ENCODE measurements at regions not wholly inside any gene's neighbourhood (a gene's known extent, or its start where the extent isn't known, plus 50 kb on each side); places are given as distances from the start of the nearest gene placed in this dataset.

GRCh38 chr10:21449288-21449966, 76.1 kb downstream of the SKIDA1 start:
- H3K14ac ChIP-seq (ENCODE audit: insufficient read length) = no peak overlapping the region
- no peak overlapping the region for H3K4ac ChIP-seq (replicated peaks; ENCODE audit: insufficient read length, low read depth, low read length)
- no peak overlapping the region for H2BK20ac ChIP-seq (ENCODE audit: low read length)
- no peak overlapping the region for H2BK15ac ChIP-seq (ENCODE audit: low read length)
- no peaks in the 10 kb centered on the region for H3K23me2 ChIP-seq (ENCODE audit: low read depth, low read length)
- no peak overlapping the region for H4K8ac ChIP-seq (ENCODE audit: extremely low read depth, insufficient read depth, low read length)
- no peak overlapping the region for H2BK5ac ChIP-seq (ENCODE audit: low read depth, low read length)
- POLR2A ChIA-PET (ENCODE audit: partially characterized antibody) = no interaction called here
- FAIRE-seq (no peak), DNase-seq (ENCODE audit: low read depth in 1 of 2, low spot score in 2 of 2) (no peak)
- H3K9ac ChIP-seq (replicated peaks in 1 of 4; ENCODE audit: extremely low read depth in 1 of 4, low read depth in 3 of 4, low read length in 3 of 4) = no peak overlapping the region
- H3K4me3 ChIP-seq (ENCODE audit: extremely low read depth in 1 of 4, insufficient read depth in 2 of 4, low read depth in 3 of 4, low read length in 4 of 4) = no peak overlapping the region
- H3K4me2 ChIP-seq (ENCODE audit: insufficient read depth in 1 of 2, low read depth in 2 of 2, low read length in 2 of 2) = no peak overlapping the region
- no peaks in the 10 kb centered on the region for H3K9me3 ChIP-seq (ENCODE audit: insufficient read depth in 2 of 2, low read depth in 1 of 2, low read length in 1 of 2)
- no peak overlapping the region for H4K5ac ChIP-seq (ENCODE audit: insufficient read length, low read depth, low read length)
- CTCF ChIA-PET (ENCODE audit: partially characterized antibody) = interaction anchor here (0.8 kb wide), 1 partner anchor 18 kb away, joined by 3 read pairs; no protein-coding TSS in a partner anchor
- no peak overlapping the region for H2BK12ac ChIP-seq (ENCODE audit: low read depth, low read length)
- H3K79me1 ChIP-seq (ENCODE audit: low read depth, low read length) = no peaks in the 10 kb centered on the region
- H3K18ac ChIP-seq (ENCODE audit: extremely low read depth, low read length) = no peak overlapping the region; the same call in 1 of the 2 replicates
- H3K4me1 ChIP-seq (replicated peaks in 1 of 4; ENCODE audit: control insufficient read depth in 3 of 4, insufficient read depth in 4 of 4, low read length in 3 of 4) = no peaks in the 10 kb centered on the region; a peak in 2 of 7 replicates
- no peaks in the 10 kb centered on the region for H3K27me3 ChIP-seq (replicated peaks in 1 of 4; ENCODE audit: control insufficient read depth in 3 of 4, extremely low read depth in 1 of 4, insufficient read depth in 3 of 4, low read length in 3 of 4)
- no peaks in the 10 kb centered on the region for H4K20me1 ChIP-seq (replicated peaks in 1 of 2; ENCODE audit: control insufficient read depth in 1 of 2, insufficient read depth in 2 of 2, low read length in 2 of 2)
- 85% methylated on average over 8 of the region's 8 CpGs; no CpG with 5 or more reads in 1 of the 2 experiments for WGBS, 2 experiments (ENCODE audit: extremely low coverage in 1 of 2, insufficient coverage in 1 of 2, insufficient read length in 1 of 2, insufficient replicate concordance in 2 of 2, low coverage in 1 of 2, low lambda C conversion rate in 2 of 2, missing lambda C conversion rate in 1 of 2)
- H4K91ac ChIP-seq (replicated peaks; ENCODE audit: insufficient read length, low read length) = no peak overlapping the region
- no peak for TF ChIP-seq HDAC2 (IDR thresholded peaks at IDR 0.05; ENCODE audit: borderline replicate concordance in 1 of 2, low read depth in 2 of 2, low read length in 2 of 2)
- TF ChIP-seq SIRT6 (IDR thresholded peaks at IDR 0.05; ENCODE audit: low read length) = no peak
- no peak for TF ChIP-seq EP300 (IDR thresholded peaks at IDR 0.05; ENCODE audit: borderline replicate concordance in 1 of 2, low read depth in 2 of 2, low read length in 2 of 2)
- no peak overlapping the region for H3K23ac ChIP-seq (ENCODE audit: insufficient read length)
- H3K56ac ChIP-seq (replicated peaks; ENCODE audit: insufficient read length, low read depth, low read length) = no peak overlapping the region
- H2BK120ac ChIP-seq (replicated peaks; ENCODE audit: low read depth, low read length) = no peak overlapping the region
- H3K79me2 ChIP-seq (ENCODE audit: control insufficient read depth in 1 of 2, insufficient read depth in 2 of 2, low read length in 2 of 2) = no peaks in the 10 kb centered on the region
- H3K36me3 ChIP-seq (ENCODE audit: control insufficient read depth in 2 of 4, insufficient read depth in 4 of 4, low read length in 3 of 4) = no peaks in the 10 kb centered on the region
- no peak overlapping the region for H3K27ac ChIP-seq (ENCODE audit: low read depth, low read length)
- no peak overlapping the region for H2AK5ac ChIP-seq (ENCODE audit: low read depth, low read length)
- H2AFZ ChIP-seq (ENCODE audit: low read length) = no peak overlapping the region
